ENCODE measurements at regions not wholly inside any gene's neighbourhood (a gene's known extent, or its start where the extent isn't known, plus 50 kb on each side); places are given as distances from the start of the nearest gene placed in this dataset.

GRCh38 chr2:147621656-147622197 lies 223.1 kb upstream of the ACVR2A start:
- Histone ChIP-seq H3K36me3 (no peaks in the 10 kb centered on the region), H3K27ac (no peak overlapping the region), H3K4me3 (no peak overlapping the region), H3K9me3 (no peaks in the 10 kb centered on the region), H3K27me3 (no peaks in the 10 kb centered on the region), H3K4me1 (no peaks in the 10 kb centered on the region)
- no peak for DNase-seq
- no peak for TF ChIP-seq POLR2A (IDR thresholded peaks at IDR 0.05)
- TF ChIP-seq, protein P1, sequence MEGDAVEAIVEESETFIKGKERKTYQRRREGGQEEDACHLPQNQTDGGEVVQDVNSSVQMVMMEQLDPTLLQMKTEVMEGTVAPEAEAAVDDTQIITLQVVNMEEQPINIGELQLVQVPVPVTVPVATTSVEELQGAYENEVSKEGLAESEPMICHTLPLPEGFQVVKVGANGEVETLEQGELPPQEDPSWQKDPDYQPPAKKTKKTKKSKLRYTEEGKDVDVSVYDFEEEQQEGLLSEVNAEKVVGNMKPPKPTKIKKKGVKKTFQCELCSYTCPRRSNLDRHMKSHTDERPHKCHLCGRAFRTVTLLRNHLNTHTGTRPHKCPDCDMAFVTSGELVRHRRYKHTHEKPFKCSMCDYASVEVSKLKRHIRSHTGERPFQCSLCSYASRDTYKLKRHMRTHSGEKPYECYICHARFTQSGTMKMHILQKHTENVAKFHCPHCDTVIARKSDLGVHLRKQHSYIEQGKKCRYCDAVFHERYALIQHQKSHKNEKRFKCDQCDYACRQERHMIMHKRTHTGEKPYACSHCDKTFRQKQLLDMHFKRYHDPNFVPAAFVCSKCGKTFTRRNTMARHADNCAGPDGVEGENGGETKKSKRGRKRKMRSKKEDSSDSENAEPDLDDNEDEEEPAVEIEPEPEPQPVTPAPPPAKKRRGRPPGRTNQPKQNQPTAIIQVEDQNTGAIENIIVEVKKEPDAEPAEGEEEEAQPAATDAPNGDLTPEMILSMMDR (IDR thresholded peaks at IDR 0.05), result no peak
- intact Hi-C loops (cut with DNase I; ENCODE audit: low total_unique reads), result no loop called here

- no peak overlapping the region for H3K27ac ChIP-seq
- intact Hi-C loops (cut with DNase I; ENCODE audit: low total_unique reads), result no loop called here
- TF ChIP-seq, protein P1 (IDR thresholded peaks at IDR 0.05), result no peak
- no peak for TF ChIP-seq POLR2A (IDR thresholded peaks at IDR 0.05)
- no peak overlapping the region for H3K4me3 ChIP-seq
- no peaks in the 10 kb centered on the region for H3K9me3 ChIP-seq
- no peaks in the 10 kb centered on the region for H3K27me3 ChIP-seq
- H3K4me1 ChIP-seq, result no peaks in the 10 kb centered on the region
- DNase-seq, result no peak
- H3K36me3 ChIP-seq, result no peaks in the 10 kb centered on the region
Observed at GRCh38 chr2:147619808-147620207, 225.0 kb upstream of the ACVR2A start.

DNA sequence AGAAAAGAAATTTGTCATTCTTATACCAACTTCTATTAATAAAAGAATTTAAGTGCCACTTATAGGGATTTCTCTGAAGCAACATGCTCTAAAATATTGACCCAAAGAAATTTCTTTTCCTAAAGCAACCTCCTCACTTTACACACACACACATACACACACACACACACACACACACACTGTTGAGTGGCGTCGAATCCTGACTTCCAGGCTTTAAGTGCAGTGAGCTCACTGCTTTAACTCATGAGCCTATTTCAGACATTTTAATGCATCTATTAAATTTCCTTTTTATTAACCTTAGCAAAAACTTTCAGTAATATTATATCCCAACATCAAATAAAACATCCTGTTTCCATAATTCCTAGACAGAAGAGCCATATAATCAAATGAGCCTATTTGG lies 229.1 kb upstream of the ACVR2A start:
- intact Hi-C loops (cut with DNase I; ENCODE audit: low total_unique reads), result no loop called here
- no peaks in the 10 kb centered on the region for H3K36me3 ChIP-seq
- DNase-seq, result no peak
- H3K27me3 ChIP-seq, result no peaks in the 10 kb centered on the region
- no peak for TF ChIP-seq POLR2A (IDR thresholded peaks at IDR 0.05)
- TF ChIP-seq, protein P1 (IDR thresholded peaks at IDR 0.05), result no peak
- no peaks in the 10 kb centered on the region for H3K4me1 ChIP-seq
- H3K4me3 ChIP-seq, result no peak overlapping the region
- H3K9me3 ChIP-seq, result no peaks in the 10 kb centered on the region
- no peak overlapping the region for H3K27ac ChIP-seq

- no peaks in the 10 kb centered on the region for H3K9me3 ChIP-seq
- no peaks in the 10 kb centered on the region for H3K27me3 ChIP-seq
- no peak overlapping the region for H3K4me3 ChIP-seq
- no peak for TF ChIP-seq POLR2A (IDR thresholded peaks at IDR 0.05)
- TF ChIP-seq, protein P1 (IDR thresholded peaks at IDR 0.05), result no peak
- no peaks in the 10 kb centered on the region for H3K4me1 ChIP-seq
- no peak for DNase-seq
- H3K36me3 ChIP-seq, result no peaks in the 10 kb centered on the region
- intact Hi-C loops (cut with DNase I; ENCODE audit: low total_unique reads), result no loop called here
- no peak overlapping the region for H3K27ac ChIP-seq
Observed at GRCh38 chr2:147614979-147615470, 229.8 kb upstream of the ACVR2A start.

DNA sequence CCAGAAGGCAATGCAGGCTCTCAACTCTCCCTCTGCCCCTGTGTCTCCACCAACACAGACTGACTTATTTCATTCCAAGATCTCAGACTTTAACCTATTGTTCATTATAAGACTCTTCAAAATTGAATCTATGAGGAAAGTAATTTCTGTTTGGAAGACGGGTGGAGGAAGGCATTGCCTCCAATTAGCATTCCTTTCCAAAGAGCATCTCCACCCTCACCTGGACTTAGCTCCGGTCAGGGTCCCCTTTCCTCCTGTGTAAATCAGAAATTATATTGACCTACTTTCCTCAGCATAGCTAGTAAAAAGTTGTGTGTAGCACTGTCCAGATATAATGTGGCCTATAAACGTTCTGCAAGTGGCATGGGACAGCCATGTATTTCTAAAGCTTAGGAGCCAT lies 230.4 kb upstream of the ACVR2A start:
- no peak for DNase-seq
- intact Hi-C loops (cut with DNase I; ENCODE audit: low total_unique reads), result no loop called here
- H3K9me3 ChIP-seq, result no peaks in the 10 kb centered on the region
- H3K4me3 ChIP-seq, result no peak overlapping the region
- TF ChIP-seq, protein P1 (IDR thresholded peaks at IDR 0.05), result no peak
- no peak for TF ChIP-seq POLR2A (IDR thresholded peaks at IDR 0.05)
- no peak overlapping the region for H3K27ac ChIP-seq
- no peaks in the 10 kb centered on the region for H3K27me3 ChIP-seq
- no peaks in the 10 kb centered on the region for H3K4me1 ChIP-seq
- H3K36me3 ChIP-seq, result no peaks in the 10 kb centered on the region

All from uterus (tissue), 3 donors.